HT-29 (cell line): ENCODE measurements at regions not wholly inside any gene's neighbourhood (a gene's known extent, or its start where the extent isn't known, plus 50 kb on each side); places are given as distances from the start of the nearest gene placed in this dataset.
"Not testable (repeated sequence)": the region's sequence is repeated elsewhere in the genome, so short reads cannot be mapped to it uniquely, and the experiment has no call there.

Source experiments
- DNase-seq: peaks from one replicate; pipeline ENCODE4 v3.0.0-alpha.2; 2015; ENCODE audit warnings: low spot score

- DNase-seq: no peak
Observed at GRCh38 chr1:181172082-181172481, 83.6 kb downstream of the IER5 start.

GRCh38 chr1:181173761-181174447, 85.4 kb downstream of the IER5 start:
- DNase-seq: no peak

- DNase-seq: no peak
Observed at GRCh38 chr1:181174861-181175260, 86.4 kb downstream of the IER5 start.

GRCh38 chr1:181175356-181175910, 86.9 kb downstream of the IER5 start:
- DNase-seq: no peak

- DNase-seq: no peak
Observed at GRCh38 chr1:181175955-181176354, 87.5 kb downstream of the IER5 start.

GRCh38 chr1:181178241-181178879, 89.9 kb downstream of the IER5 start:
- DNase-seq: no peak

GRCh38 chr1:181179279-181179986, 90.9 kb downstream of the IER5 start:
- no peak for DNase-seq

- DNase-seq: no peak
Observed at GRCh38 chr1:181179987-181180365, 91.5 kb downstream of the IER5 start.

GRCh38 chr1:181180407-181181031, 92.0 kb downstream of the IER5 start:
- DNase-seq: no peak

- no peak for DNase-seq
Observed at GRCh38 chr1:181181792-181182585, 93.5 kb downstream of the IER5 start.

- DNase-seq: no peak
Observed at GRCh38 chr1:181184621-181185020, 96.1 kb downstream of the IER5 start.

- no peak for DNase-seq
Observed at GRCh38 chr1:181185461-181185860, 97.0 kb downstream of the IER5 start.

GRCh38 chr1:181186133-181186532, 97.6 kb downstream of the IER5 start:
- DNase-seq: not testable (repeated sequence)

GRCh38 chr1:181187337-181188126, 99.0 kb downstream of the IER5 start:
- DNase-seq: no peak

- DNase-seq: no peak
Observed at GRCh38 chr1:181189245-181189644, 100.7 kb downstream of the IER5 start.

- DNase-seq: peak; percentile 78
Observed at GRCh38 chr1:181189691-181190363, 101.3 kb downstream of the IER5 start.

- no peak for DNase-seq
Observed at GRCh38 chr1:181190364-181191035, 102.0 kb downstream of the IER5 start.

GRCh38 chr1:181191494-181192040, 103.1 kb downstream of the IER5 start:
- no peak for DNase-seq

GRCh38 chr1:181192316-181192715, 103.8 kb downstream of the IER5 start:
- DNase-seq: no peak
